ENCODE measurements at regions not wholly inside any gene's neighbourhood (a gene's known extent, or its start where the extent isn't known, plus 50 kb on each side); places are given as distances from the start of the nearest gene placed in this dataset.

GRCh38 chr4:155565330-155565729 is 101.3 kb upstream of the GUCY1A1 start:
- TF ChIP-seq CTCF (IDR thresholded peaks at IDR 0.05) (no peak), POLR2AphosphoS5 (IDR thresholded peaks at IDR 0.05) (no peak)
